HG03354 (cell line): ENCODE measurements at regions not wholly inside any gene's neighbourhood (a gene's known extent, or its start where the extent isn't known, plus 50 kb on each side); places are given as distances from the start of the nearest gene placed in this dataset.

Source experiments
- ATAC-seq: cut with Tn5 transposase; IDR thresholded peaks from one replicate; pipeline ENCODE4 v1.9.1; 2021; ENCODE audit warnings: mild to moderate bottlenecking; ENCODE audit not compliant: unreplicated experiment, poor library complexity, severe bottlenecking

- ATAC-seq, result no peak
Measured at GRCh38 chr1:30036229-30036547, 687.2 kb downstream of the MATN1 start.

- ATAC-seq, result no peak
Measured at GRCh38 chr1:30035522-30036228, 687.7 kb downstream of the MATN1 start.

GRCh38 chr1:30034627-30035521, 688.5 kb downstream of the MATN1 start:
- no peak for ATAC-seq

GRCh38 chr1:30034105-30034626, 689.2 kb downstream of the MATN1 start:
- ATAC-seq, result no peak

- ATAC-seq, result no peak
Measured at GRCh38 chr1:30033256-30034104, 689.9 kb downstream of the MATN1 start.

- ATAC-seq, result no peak
Measured at GRCh38 chr1:30032302-30032701, 691.1 kb downstream of the MATN1 start.

- no peak for ATAC-seq
Measured at GRCh38 chr1:30029677-30030076, 693.7 kb downstream of the MATN1 start.

GRCh38 chr1:30028939-30029338, 694.4 kb downstream of the MATN1 start:
- no peak for ATAC-seq

- no peak for ATAC-seq
Measured at GRCh38 chr1:30028283-30028682, 695.1 kb downstream of the MATN1 start.

- ATAC-seq, result no peak
Measured at GRCh38 chr1:30027247-30027646, 696.1 kb downstream of the MATN1 start.

- no peak for ATAC-seq
Measured at GRCh38 chr1:30024411-30025195, 698.8 kb downstream of the MATN1 start.

- ATAC-seq, result no peak
Measured at GRCh38 chr1:30023339-30024022, 699.9 kb downstream of the MATN1 start.

- no peak for ATAC-seq
Measured at GRCh38 chr1:30014031-30014430, 709.4 kb downstream of the MATN1 start.

GRCh38 chr1:30012455-30013440, 710.6 kb downstream of the MATN1 start:
- ATAC-seq, result no peak

- no peak for ATAC-seq
Measured at GRCh38 chr1:30011970-30012369, 711.4 kb downstream of the MATN1 start.

GRCh38 chr1:30010506-30011106, 712.8 kb downstream of the MATN1 start:
- no peak for ATAC-seq

- no peak for ATAC-seq
Measured at GRCh38 chr1:30009720-30010119, 713.7 kb downstream of the MATN1 start.
